ENCODE measurements at regions not wholly inside any gene's neighbourhood (a gene's known extent, or its start where the extent isn't known, plus 50 kb on each side); places are given as distances from the start of the nearest gene placed in this dataset.

DNA sequence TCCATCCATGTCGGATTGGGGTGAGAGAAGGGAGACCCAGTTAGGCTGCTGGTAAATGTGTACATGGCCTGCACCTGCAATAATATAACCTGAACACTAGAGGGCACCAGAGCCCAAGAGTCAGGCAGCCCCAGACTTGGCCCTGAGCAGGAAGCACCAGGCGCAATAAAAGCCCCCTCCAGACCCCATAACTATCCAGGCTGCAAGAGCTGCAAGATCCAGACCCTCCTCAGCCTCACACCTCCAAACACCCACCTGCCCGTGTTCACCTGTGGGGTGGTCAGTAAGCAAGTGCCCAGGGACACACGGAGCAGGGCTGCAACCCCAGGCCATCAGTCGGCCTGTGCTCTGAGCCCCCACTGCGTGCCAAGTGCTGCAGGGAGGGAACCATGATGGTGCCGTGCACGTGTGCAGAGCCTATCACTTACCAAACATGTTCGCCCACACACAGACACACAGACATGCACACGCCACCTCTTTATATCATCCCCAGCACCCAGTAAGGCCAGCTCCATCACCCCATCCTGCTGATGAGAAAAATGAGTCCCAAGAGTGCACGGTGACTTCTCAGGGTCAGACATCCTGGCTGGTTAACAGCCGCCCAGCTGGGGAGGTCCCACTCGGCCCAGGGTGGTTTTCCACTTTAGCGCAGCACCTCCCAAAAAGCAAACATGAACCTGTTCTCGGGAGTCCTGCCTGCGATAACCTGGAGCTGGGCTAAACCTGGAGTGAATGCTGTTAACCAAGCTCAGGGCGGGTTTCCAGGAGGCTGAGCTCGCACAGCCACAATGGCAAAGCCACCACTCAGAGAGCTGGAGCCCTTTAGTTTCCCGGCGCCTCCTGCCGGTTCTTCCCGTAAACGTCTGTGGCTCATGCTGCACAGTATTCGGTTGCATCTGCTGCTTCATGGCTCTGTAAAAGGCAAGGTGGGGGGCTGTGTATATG, 439.8 kb downstream of the SOX9 start:
- no peaks in the 10 kb centered on the region for H3K9me3 ChIP-seq (replicated peaks; ENCODE audit: control insufficient read depth, insufficient read depth, low read length)
- H3K4me1 ChIP-seq (ENCODE audit: control insufficient read depth, extremely low read depth, insufficient read depth, low read length), result no peaks in the 10 kb centered on the region
- no peaks in the 10 kb centered on the region for H3K27me3 ChIP-seq (ENCODE audit: control insufficient read depth in 2 of 2, insufficient read depth in 2 of 2, low read length in 2 of 2)
- no peak overlapping the region for H3K4me2 ChIP-seq (ENCODE audit: insufficient read depth, low read length)
- ChIA-PET POLR2A (no interaction called here), CTCF (interaction anchor here (0.5 to 5.1 kb wide), 15 partner anchors 25 to 1931 kb away, joined by 3 to 34 read pairs (median 5); no protein-coding TSS in a partner anchor)
- FAIRE-seq (peak; percentile 53), DNase-seq (ENCODE audit: low read depth, low spot score) (peak; percentile 15)
- dilution Hi-C loops (cut with MboI; ENCODE audit: extremely low pct_ligation_motif_present, low sequenced_read_pairs), result no loop called here
- H3K9me1 ChIP-seq (replicated peaks; ENCODE audit: control insufficient read depth, extremely low read depth, insufficient read depth, low read length), result no peaks in the 10 kb centered on the region
- H3K79me2 ChIP-seq (ENCODE audit: control insufficient read depth, insufficient read depth, low read length), result no peaks in the 10 kb centered on the region
- H3K36me3 ChIP-seq (ENCODE audit: control insufficient read depth in 2 of 2, extremely low read depth in 1 of 2, insufficient read depth in 2 of 2, low read length in 2 of 2), result no peaks in the 10 kb centered on the region
- BruUV-seq (replicated peaks), result no TSS peak
- no peak overlapping the region for H3K9ac ChIP-seq (replicated peaks; ENCODE audit: extremely low read depth, insufficient read depth, low read length)
- H3K4me3 ChIP-seq (replicated peaks in 1 of 3; ENCODE audit: insufficient read depth in 1 of 3, low read depth in 1 of 3, low read length in 3 of 3), result no peak overlapping the region
- H4K20me1 ChIP-seq (replicated peaks; ENCODE audit: control insufficient read depth, extremely low read depth, insufficient read depth, low read length), result no peaks in the 10 kb centered on the region
- no peak for TF ChIP-seq POLR2A (IDR thresholded peaks at IDR 0.05; ENCODE audit: low read depth, low read length)
- no peak for TF ChIP-seq FOS (IDR thresholded peaks at IDR 0.05; ENCODE audit: borderline replicate concordance, insufficient read depth, low read length)
- no peak for TF ChIP-seq GATA2 (IDR thresholded peaks at IDR 0.05; ENCODE audit: insufficient read depth, insufficient read length, low read depth, low read length)
- TF ChIP-seq, protein P1, sequence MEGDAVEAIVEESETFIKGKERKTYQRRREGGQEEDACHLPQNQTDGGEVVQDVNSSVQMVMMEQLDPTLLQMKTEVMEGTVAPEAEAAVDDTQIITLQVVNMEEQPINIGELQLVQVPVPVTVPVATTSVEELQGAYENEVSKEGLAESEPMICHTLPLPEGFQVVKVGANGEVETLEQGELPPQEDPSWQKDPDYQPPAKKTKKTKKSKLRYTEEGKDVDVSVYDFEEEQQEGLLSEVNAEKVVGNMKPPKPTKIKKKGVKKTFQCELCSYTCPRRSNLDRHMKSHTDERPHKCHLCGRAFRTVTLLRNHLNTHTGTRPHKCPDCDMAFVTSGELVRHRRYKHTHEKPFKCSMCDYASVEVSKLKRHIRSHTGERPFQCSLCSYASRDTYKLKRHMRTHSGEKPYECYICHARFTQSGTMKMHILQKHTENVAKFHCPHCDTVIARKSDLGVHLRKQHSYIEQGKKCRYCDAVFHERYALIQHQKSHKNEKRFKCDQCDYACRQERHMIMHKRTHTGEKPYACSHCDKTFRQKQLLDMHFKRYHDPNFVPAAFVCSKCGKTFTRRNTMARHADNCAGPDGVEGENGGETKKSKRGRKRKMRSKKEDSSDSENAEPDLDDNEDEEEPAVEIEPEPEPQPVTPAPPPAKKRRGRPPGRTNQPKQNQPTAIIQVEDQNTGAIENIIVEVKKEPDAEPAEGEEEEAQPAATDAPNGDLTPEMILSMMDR (IDR thresholded peaks at IDR 0.05; ENCODE audit: extremely low read depth in 1 of 2, insufficient read depth in 1 of 2, low read depth in 1 of 2, low read length in 2 of 2), result peak; percentile 70 to 76
- intact Hi-C loops (cut with micrococcal nuclease), result loop anchor here (1.0 kb wide), 2 partner anchors 165 to 596 kb away; no protein-coding TSS in a partner anchor
- no peak overlapping the region for H2AFZ ChIP-seq (ENCODE audit: low read depth, low read length)
- no peak overlapping the region for H3K27ac ChIP-seq (ENCODE audit: insufficient read depth, low read depth, low read length)
